Caco-2 (cell line): ENCODE measurements at regions not wholly inside any gene's neighbourhood (a gene's known extent, or its start where the extent isn't known, plus 50 kb on each side); places are given as distances from the start of the nearest gene placed in this dataset.

Experiments used
- BruUV-seq: library from RNA; stranded (reverse); fragments of 400-500 nt; replicated peaks from 2 replicates; lab custom pipeline; 2021; lab: Mats Ljungman, UMichigan
- CTCF ChIA-PET: fragments of 300-600 bp; sonication (Branson Sonifier 250); formaldehyde crosslinking; loops from one replicate; lab custom pipeline; 2022; ENCODE audit warnings: antibody characterized with exemption; lab: Charles Lee
- POLR2A ChIA-PET: fragments of 300-600 bp; sonication (Branson Sonifier 250); formaldehyde crosslinking; loops from one replicate; lab custom pipeline; 2022; ENCODE audit warnings: antibody characterized with exemption; lab: Charles Lee
- DNase-seq, 2 experiments: peaks; one replicate each; pipeline versions ENCODE4 v3.0.0 to v3.0.0-alpha.2; 2020 to 2022
- H3K27me3 ChIP-seq: replicated peaks from 2 replicates; pipeline ENCODE4 v1.6.0; 2011; ENCODE audit warnings: low read length; ENCODE audit not compliant: control insufficient read depth, insufficient read depth
- H3K36me3 ChIP-seq: 2 replicates; pipeline ENCODE4 v1.5.1; 2011; ENCODE audit warnings: low read length; ENCODE audit not compliant: control insufficient read depth, insufficient read depth
- H3K4me1 ChIP-seq: fragments of 250-450 bp; sonication (Bioruptor Pico); 2 replicates; pipeline ENCODE4 v1.5.1; 2020; ENCODE audit warnings: mild to moderate bottlenecking
- H3K4me3 ChIP-seq: 2 replicates; pipeline ENCODE4 v1.5.1; 2011; ENCODE audit warnings: low read depth, mild to moderate bottlenecking, control low read depth, low read length
- H3K9me3 ChIP-seq: fragments of 250-450 bp; sonication (Bioruptor Pico); 2 replicates; pipeline ENCODE4 v1.5.1; 2020; ENCODE audit warnings: mild to moderate bottlenecking, moderate library complexity
- H3K27ac Mint-ChIP-seq: one replicate; pipeline ENCODE4 v1.8.0; 2022; ENCODE audit warnings: mixed read lengths; ENCODE audit not compliant: unreplicated experiment
- H3K27me3 Mint-ChIP-seq: one replicate; pipeline ENCODE4 v1.8.0; 2022; ENCODE audit warnings: mixed read lengths; ENCODE audit not compliant: insufficient read depth, unreplicated experiment
- H3K36me3 Mint-ChIP-seq: one replicate; pipeline ENCODE4 v1.8.0; 2022; ENCODE audit warnings: mild to moderate bottlenecking, mixed read lengths; ENCODE audit not compliant: insufficient read depth, unreplicated experiment
- H3K4me1 Mint-ChIP-seq: one replicate; pipeline ENCODE4 v1.8.0; 2022; ENCODE audit warnings: low read depth, mixed read lengths; ENCODE audit not compliant: unreplicated experiment
- H3K4me3 Mint-ChIP-seq: one replicate; pipeline ENCODE4 v1.8.0; 2022; ENCODE audit warnings: mild to moderate bottlenecking, moderate library complexity, mixed read lengths; ENCODE audit not compliant: unreplicated experiment
- H3K9me3 Mint-ChIP-seq: one replicate; pipeline ENCODE4 v1.8.0; 2022; ENCODE audit warnings: mixed read lengths; ENCODE audit not compliant: unreplicated experiment
- intact Hi-C: fragments of 100-400 bp; cut with micrococcal nuclease; formaldehyde crosslinking; loops from one replicate; pipeline ENCODE4 v1.10.0; 2022; ENCODE audit not compliant: unreplicated experiment
- TF ChIP-seq, protein P1 (sequence below), 2 experiments: fragments of 200-600 bp in 1 of 2; IDR thresholded peaks; 1 replicate in 1 of 2; 2 replicates in 1 of 2; pipeline versions ENCODE4 v1.5.1 to v1.8.0; 2011 to 2022; ENCODE audit warnings: antibody characterized with exemption in 1 of 2, control low read depth in 1 of 2, inconsistent platforms in 1 of 2, low read depth in 1 of 2, low read length in 1 of 2, mild to moderate bottlenecking in 1 of 2, moderate library complexity in 1 of 2; ENCODE audit not compliant: insufficient read depth in 1 of 2, severe bottlenecking in 1 of 2, unreplicated experiment in 1 of 2

DNA sequence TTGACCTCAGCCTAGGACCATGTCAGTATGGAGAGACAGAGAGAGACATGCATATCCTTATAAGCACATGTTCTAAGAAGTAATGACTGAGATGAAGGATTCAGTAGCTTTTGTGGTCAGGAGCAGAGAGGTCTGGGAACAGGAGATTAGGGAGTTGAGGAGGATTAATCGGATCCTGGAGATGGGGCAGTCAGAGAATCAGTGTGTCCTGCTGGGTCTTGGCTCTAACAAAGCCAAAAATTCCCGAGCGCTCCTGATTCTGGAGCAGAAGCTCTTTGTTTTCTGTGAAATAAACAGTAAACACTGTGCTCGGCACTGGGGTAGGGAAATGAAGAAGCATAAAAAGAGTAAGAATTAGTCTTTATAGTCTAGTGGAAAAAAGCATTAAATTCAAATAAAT is 520.0 kb upstream of the CLINT1 start:
- no TSS peak for BruUV-seq
- H3K27ac Mint-ChIP-seq, result no peak overlapping the region

DNA sequence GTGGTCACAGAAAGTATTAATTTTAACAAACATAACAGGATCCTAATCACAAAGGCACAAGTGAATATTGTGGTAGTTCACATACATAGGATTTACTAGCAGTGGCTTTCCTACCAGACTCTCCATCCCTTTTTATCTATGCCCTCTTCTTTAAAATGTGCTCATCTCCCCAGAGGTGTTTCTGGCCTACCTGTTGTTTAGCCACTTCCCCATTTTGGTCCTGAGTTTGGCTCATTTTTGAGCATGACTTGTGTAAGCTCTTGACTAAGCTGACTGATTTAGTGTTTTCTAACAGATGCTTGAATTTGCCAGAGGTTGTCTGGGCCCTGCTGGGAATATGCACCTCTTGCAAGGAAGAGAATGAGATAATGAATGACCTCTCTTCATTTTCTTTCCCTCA is 517.7 kb upstream of the CLINT1 start:
- ChIA-PET POLR2A (no interaction called here), CTCF (no interaction called here)
- Mint-ChIP-seq H3K27me3 (peaks cover 14% of the 10 kb centered on the region), H3K4me3 (no peak overlapping the region), H3K4me1 (no peaks in the 10 kb centered on the region), H3K27ac (no peak overlapping the region), H3K36me3 (no peaks in the 10 kb centered on the region), H3K9me3 (no peaks in the 10 kb centered on the region)
- H3K27me3 ChIP-seq, result no peaks in the 10 kb centered on the region
- H3K4me3 ChIP-seq, result no peak overlapping the region
- no peaks in the 10 kb centered on the region for H3K36me3 ChIP-seq
- H3K9me3 ChIP-seq, result no peaks in the 10 kb centered on the region
- no peaks in the 10 kb centered on the region for H3K4me1 ChIP-seq
- TF ChIP-seq, protein P1, sequence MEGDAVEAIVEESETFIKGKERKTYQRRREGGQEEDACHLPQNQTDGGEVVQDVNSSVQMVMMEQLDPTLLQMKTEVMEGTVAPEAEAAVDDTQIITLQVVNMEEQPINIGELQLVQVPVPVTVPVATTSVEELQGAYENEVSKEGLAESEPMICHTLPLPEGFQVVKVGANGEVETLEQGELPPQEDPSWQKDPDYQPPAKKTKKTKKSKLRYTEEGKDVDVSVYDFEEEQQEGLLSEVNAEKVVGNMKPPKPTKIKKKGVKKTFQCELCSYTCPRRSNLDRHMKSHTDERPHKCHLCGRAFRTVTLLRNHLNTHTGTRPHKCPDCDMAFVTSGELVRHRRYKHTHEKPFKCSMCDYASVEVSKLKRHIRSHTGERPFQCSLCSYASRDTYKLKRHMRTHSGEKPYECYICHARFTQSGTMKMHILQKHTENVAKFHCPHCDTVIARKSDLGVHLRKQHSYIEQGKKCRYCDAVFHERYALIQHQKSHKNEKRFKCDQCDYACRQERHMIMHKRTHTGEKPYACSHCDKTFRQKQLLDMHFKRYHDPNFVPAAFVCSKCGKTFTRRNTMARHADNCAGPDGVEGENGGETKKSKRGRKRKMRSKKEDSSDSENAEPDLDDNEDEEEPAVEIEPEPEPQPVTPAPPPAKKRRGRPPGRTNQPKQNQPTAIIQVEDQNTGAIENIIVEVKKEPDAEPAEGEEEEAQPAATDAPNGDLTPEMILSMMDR (IDR thresholded peaks at IDR 0.05; ENCODE audit: insufficient read depth in 1 of 2, low read depth in 1 of 2, low read length in 1 of 2, severe bottlenecking in 1 of 2, unreplicated experiment in 1 of 2), result no peak
- intact Hi-C loops, result no loop called here
- no TSS peak for BruUV-seq
- no peak for DNase-seq

More for the DNA sequence above, 520.0 kb upstream of the CLINT1 start:
- ChIA-PET POLR2A (interaction anchor here (0.7 kb wide), 1 partner anchor 768 kb away, joined by 5 read pairs; no protein-coding TSS in a partner anchor), CTCF (no interaction called here)
- intact Hi-C loops, result no loop called here
- Mint-ChIP-seq H3K36me3 (no peaks in the 10 kb centered on the region), H3K4me1 (no peaks in the 10 kb centered on the region), H3K27me3 (peaks cover 14% of the 10 kb centered on the region), H3K4me3 (no peak overlapping the region), H3K9me3 (no peaks in the 10 kb centered on the region)
- TF ChIP-seq, protein P1 (IDR thresholded peaks at IDR 0.05; ENCODE audit: insufficient read depth in 1 of 2, low read depth in 1 of 2, low read length in 1 of 2, severe bottlenecking in 1 of 2, unreplicated experiment in 1 of 2), result no peak
- H3K4me1 ChIP-seq, result no peaks in the 10 kb centered on the region
- no peak for DNase-seq
- no peaks in the 10 kb centered on the region for H3K36me3 ChIP-seq
- H3K27me3 ChIP-seq, result no peaks in the 10 kb centered on the region
- H3K4me3 ChIP-seq, result no peak overlapping the region
- H3K9me3 ChIP-seq, result no peaks in the 10 kb centered on the region

DNA sequence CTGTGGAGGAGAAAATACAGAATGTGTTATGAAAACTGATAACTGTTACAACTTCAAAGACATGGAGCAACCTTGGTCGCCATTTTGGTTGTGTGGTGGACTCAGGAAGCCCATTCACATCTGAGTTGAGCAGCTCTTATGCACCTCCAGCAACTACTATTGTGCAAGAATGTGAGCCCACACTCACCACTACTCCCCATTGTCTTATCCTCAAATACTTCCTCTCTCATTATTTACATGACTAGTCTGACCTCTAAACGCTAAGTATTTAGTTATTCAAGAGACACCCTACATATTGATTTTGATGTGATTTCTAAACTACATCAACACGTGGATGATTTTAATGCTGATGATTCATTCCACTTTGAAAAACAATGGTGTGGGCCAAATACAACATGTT is 516.6 kb upstream of the CLINT1 start:
- Histone ChIP-seq H3K4me1 (no peaks in the 10 kb centered on the region), H3K9me3 (no peaks in the 10 kb centered on the region), H3K36me3 (no peaks in the 10 kb centered on the region), H3K4me3 (no peak overlapping the region), H3K27me3 (no peaks in the 10 kb centered on the region)
- Mint-ChIP-seq H3K27ac (no peak overlapping the region), H3K9me3 (no peaks in the 10 kb centered on the region), H3K36me3 (no peaks in the 10 kb centered on the region), H3K27me3 (peaks cover 14% of the 10 kb centered on the region), H3K4me1 (no peaks in the 10 kb centered on the region), H3K4me3 (no peak overlapping the region)
- DNase-seq, result no peak
- ChIA-PET CTCF (no interaction called here), POLR2A (no interaction called here)
- TF ChIP-seq, protein P1 (IDR thresholded peaks at IDR 0.05; ENCODE audit: insufficient read depth in 1 of 2, low read depth in 1 of 2, low read length in 1 of 2, severe bottlenecking in 1 of 2, unreplicated experiment in 1 of 2), result no peak
- intact Hi-C loops, result no loop called here
- no TSS peak for BruUV-seq
